OCI-LY3 (cell line): ENCODE measurements at regions not wholly inside any gene's neighbourhood (a gene's known extent, or its start where the extent isn't known, plus 50 kb on each side); places are given as distances from the start of the nearest gene placed in this dataset.

Experiments used
- H2AFZ ChIP-seq: fragments of 200-600, 300-600 bp; shearing (Covaris generic); 2 replicates; pipeline ENCODE4 v1.6.0; 2014; ENCODE audit warnings: antibody characterized with exemption, low read depth, low read length
- H3K27ac ChIP-seq: fragments of 200-600, 300-600 bp; sonication (generic); 2 replicates; pipeline ENCODE4 v1.5.1; 2014; ENCODE audit warnings: mild to moderate bottlenecking, low read length, moderate library complexity, mixed read lengths
- H3K27me3 ChIP-seq: fragments of 200-600, 300-600 bp; sonication (generic); 2 replicates; pipeline ENCODE4 v1.6.1; 2014; ENCODE audit warnings: low read depth, low read length, mixed read lengths
- H3K36me3 ChIP-seq: fragments of 200-600, 300-600 bp; sonication (generic); replicated peaks from 2 replicates; pipeline ENCODE3; 2014; ENCODE audit warnings: low read depth, low read length, mixed read lengths
- H3K4me1 ChIP-seq: fragments of 300-600, 200-600 bp; sonication (generic); 2 replicates; pipeline ENCODE4 v1.6.1; 2014; ENCODE audit warnings: low read length, mixed read lengths
- H3K4me2 ChIP-seq: fragments of 200-600, 300-600 bp; sonication (generic); 2 replicates; pipeline ENCODE4 v1.6.1; 2014; ENCODE audit warnings: low read length, mixed read lengths
- H3K4me3 ChIP-seq: fragments of 300-600, 200-600 bp; sonication (generic); 2 replicates; pipeline ENCODE4 v1.5.1; 2014; ENCODE audit warnings: antibody characterized with exemption, mild to moderate bottlenecking, low read length, moderate library complexity
- H3K79me2 ChIP-seq: fragments of 300-600, 200-600 bp; shearing (Covaris generic); 2 replicates; pipeline ENCODE4 v1.6.1; 2014; ENCODE audit warnings: mild to moderate bottlenecking, low read length, mixed read lengths
- H3K9ac ChIP-seq: fragments of 300-600, 200-600 bp; shearing (Covaris generic); 2 replicates; pipeline ENCODE4 v1.6.0; 2014; ENCODE audit warnings: mild to moderate bottlenecking, low read length, moderate library complexity
- H3K9me3 ChIP-seq: fragments of 200-600, 300-600 bp; shearing (Covaris generic); 2 replicates; pipeline ENCODE4 v1.6.1; 2014; ENCODE audit warnings: low read length, mixed read lengths; ENCODE audit not compliant: insufficient read depth
- H4K20me1 ChIP-seq: fragments of 200-600, 300-600 bp; sonication (generic); 2 replicates; pipeline ENCODE4 v1.6.1; 2016; ENCODE audit warnings: low read length, mixed read lengths; ENCODE audit not compliant: insufficient read depth
- EZH2phosphoT487 ChIP-seq: fragments of 200-600 bp; shearing (Covaris generic); IDR thresholded peaks from 2 replicates; pipeline ENCODE4 v1.6.1; 2018; ENCODE audit warnings: antibody characterized with exemption, mixed run types, low read depth
- TF ChIP-seq, protein P1 (sequence below): fragments of 200-600, 300-600 bp; sonication (generic); IDR thresholded peaks from 2 replicates; pipeline ENCODE4 v1.5.1; 2014; ENCODE audit warnings: antibody characterized with exemption, low read length, low read depth

GRCh38 chr10:29127037-29127700 lies 161.7 kb upstream of the LYZL1 start:
- no peaks in the 10 kb centered on the region for H3K4me1 ChIP-seq
- no peak overlapping the region for H2AFZ ChIP-seq
- no peak overlapping the region for H3K27ac ChIP-seq
- peaks cover 4% of the 10 kb centered on the region; the same call in 1 of the 2 replicates for H3K27me3 ChIP-seq
- H4K20me1 ChIP-seq = no peaks in the 10 kb centered on the region
- no peak overlapping the region for H3K4me2 ChIP-seq
- H3K9me3 ChIP-seq = no peaks in the 10 kb centered on the region
- no peak overlapping the region for H3K4me3 ChIP-seq
- H3K9ac ChIP-seq = no peak overlapping the region
- H3K36me3 ChIP-seq = no peaks in the 10 kb centered on the region
- TF ChIP-seq, protein P1, sequence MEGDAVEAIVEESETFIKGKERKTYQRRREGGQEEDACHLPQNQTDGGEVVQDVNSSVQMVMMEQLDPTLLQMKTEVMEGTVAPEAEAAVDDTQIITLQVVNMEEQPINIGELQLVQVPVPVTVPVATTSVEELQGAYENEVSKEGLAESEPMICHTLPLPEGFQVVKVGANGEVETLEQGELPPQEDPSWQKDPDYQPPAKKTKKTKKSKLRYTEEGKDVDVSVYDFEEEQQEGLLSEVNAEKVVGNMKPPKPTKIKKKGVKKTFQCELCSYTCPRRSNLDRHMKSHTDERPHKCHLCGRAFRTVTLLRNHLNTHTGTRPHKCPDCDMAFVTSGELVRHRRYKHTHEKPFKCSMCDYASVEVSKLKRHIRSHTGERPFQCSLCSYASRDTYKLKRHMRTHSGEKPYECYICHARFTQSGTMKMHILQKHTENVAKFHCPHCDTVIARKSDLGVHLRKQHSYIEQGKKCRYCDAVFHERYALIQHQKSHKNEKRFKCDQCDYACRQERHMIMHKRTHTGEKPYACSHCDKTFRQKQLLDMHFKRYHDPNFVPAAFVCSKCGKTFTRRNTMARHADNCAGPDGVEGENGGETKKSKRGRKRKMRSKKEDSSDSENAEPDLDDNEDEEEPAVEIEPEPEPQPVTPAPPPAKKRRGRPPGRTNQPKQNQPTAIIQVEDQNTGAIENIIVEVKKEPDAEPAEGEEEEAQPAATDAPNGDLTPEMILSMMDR = no peak
- no peak for TF ChIP-seq EZH2phosphoT487
- H3K79me2 ChIP-seq = no peaks in the 10 kb centered on the region

DNA sequence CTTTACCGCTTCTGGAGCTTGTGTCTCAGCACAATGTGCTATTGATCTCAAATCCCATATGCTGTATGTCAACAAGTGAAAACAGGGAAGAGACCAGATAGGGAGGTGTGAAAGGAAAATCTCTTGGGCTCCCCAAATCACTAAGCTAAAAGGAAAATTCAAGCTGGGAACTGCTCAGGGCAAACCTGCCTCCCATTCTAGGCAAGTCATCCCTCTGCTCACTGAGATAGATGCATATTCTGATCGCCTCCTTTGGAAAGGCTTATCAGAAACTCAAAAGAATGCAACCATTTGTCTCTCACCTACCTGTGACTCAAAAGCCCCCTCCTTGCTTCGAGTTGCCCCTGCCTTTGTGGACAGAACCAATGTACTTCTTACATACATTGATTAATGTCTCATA lies 161.1 kb upstream of the LYZL1 start:
- H3K9me3 ChIP-seq = no peaks in the 10 kb centered on the region

DNA sequence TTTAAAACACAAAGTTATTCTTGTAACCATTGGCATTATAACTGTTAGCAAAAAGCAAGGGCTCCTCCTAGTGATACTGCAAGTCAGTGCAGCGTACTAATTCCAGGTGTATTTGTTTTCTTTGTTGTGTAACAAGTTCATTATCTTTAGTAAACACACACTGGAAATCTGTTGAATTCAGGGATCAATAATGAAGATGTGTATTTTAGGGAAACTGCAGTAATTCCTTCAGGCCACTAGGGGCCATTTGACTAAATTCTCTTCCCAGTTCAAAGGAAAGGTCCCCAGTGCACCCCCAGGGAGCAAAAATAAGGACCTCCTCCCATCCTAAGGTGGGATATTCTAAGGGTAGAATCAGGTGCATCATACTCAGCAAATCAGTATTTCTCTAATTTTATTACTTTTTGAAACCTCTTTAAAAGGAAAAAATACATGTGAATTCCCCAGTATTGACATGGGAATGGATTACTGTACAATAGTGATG lies 158.6 kb upstream of the LYZL1 start:
- no peak overlapping the region for H2AFZ ChIP-seq
- no peaks in the 10 kb centered on the region for H4K20me1 ChIP-seq
- peaks cover 4% of the 10 kb centered on the region; the same call in 1 of the 2 replicates for H3K27me3 ChIP-seq
- H3K9ac ChIP-seq = no peak overlapping the region
- H3K27ac ChIP-seq = no peak overlapping the region
- no peaks in the 10 kb centered on the region for H3K9me3 ChIP-seq
- no peaks in the 10 kb centered on the region for H3K36me3 ChIP-seq
- no peak for TF ChIP-seq EZH2phosphoT487
- TF ChIP-seq, protein P1 = peak; percentile 62
- H3K4me2 ChIP-seq = no peak overlapping the region
- H3K4me1 ChIP-seq = no peaks in the 10 kb centered on the region
- H3K79me2 ChIP-seq = no peaks in the 10 kb centered on the region
- H3K4me3 ChIP-seq = no peak overlapping the region

More for the DNA sequence above, 161.1 kb upstream of the LYZL1 start:
- H3K27ac ChIP-seq = no peak overlapping the region
- H4K20me1 ChIP-seq = no peaks in the 10 kb centered on the region
- no peak overlapping the region for H3K4me3 ChIP-seq
- no peaks in the 10 kb centered on the region for H3K4me1 ChIP-seq
- H3K4me2 ChIP-seq = no peak overlapping the region
- peaks cover 4% of the 10 kb centered on the region; the same call in 1 of the 2 replicates for H3K27me3 ChIP-seq
- no peaks in the 10 kb centered on the region for H3K36me3 ChIP-seq
- no peak overlapping the region for H2AFZ ChIP-seq
- TF ChIP-seq EZH2phosphoT487 = no peak
- TF ChIP-seq, protein P1 = no peak
- H3K9ac ChIP-seq = no peak overlapping the region
- no peaks in the 10 kb centered on the region for H3K79me2 ChIP-seq

DNA sequence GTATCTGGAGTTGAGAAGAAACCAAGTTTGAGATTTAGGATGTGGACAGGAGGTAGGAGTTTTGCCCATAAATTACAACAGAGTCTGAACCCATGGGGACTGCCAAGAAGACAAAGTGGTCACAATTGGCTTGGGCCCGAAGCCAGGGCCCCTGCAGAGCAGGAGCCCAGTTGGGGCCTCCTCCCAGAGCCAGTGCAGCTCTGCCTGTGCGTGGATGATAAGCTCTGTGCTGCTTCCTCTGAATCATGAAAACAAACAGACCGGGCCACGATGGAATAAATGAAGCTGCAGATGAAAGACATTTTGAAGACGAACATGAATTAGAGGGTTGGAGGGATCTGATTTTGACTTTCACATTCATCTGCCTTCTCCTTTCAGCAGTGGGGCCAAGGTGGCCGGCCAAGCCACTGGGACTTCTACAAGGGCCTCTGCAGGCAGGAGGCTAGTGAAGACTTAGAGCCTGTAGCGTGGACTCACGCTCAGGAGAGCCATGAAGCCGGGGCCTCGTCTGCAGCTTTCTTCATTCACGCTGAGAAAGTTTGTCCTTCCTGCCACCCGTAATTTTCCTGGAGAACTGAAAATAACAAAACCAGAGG lies 156.8 kb upstream of the LYZL1 start:
- no peak overlapping the region for H3K4me2 ChIP-seq
- TF ChIP-seq, protein P1 = no peak
- no peak for TF ChIP-seq EZH2phosphoT487
- H3K27ac ChIP-seq = no peak overlapping the region
- no peaks in the 10 kb centered on the region for H4K20me1 ChIP-seq
- H3K36me3 ChIP-seq = no peaks in the 10 kb centered on the region
- H3K27me3 ChIP-seq = peaks cover under 1% of the 10 kb centered on the region; the same call in 1 of the 2 replicates
- H3K4me3 ChIP-seq = no peak overlapping the region
- H3K9me3 ChIP-seq = no peaks in the 10 kb centered on the region
- no peaks in the 10 kb centered on the region for H3K4me1 ChIP-seq
- no peak overlapping the region for H2AFZ ChIP-seq
- no peak overlapping the region for H3K9ac ChIP-seq
- no peaks in the 10 kb centered on the region for H3K79me2 ChIP-seq
